HG02852 (cell line): ENCODE measurements at regions not wholly inside any gene's neighbourhood (a gene's known extent, or its start where the extent isn't known, plus 50 kb on each side); places are given as distances from the start of the nearest gene placed in this dataset.

Experiments
- ATAC-seq: cut with Tn5 transposase; IDR thresholded peaks from one replicate; pipeline ENCODE4 v1.9.1; 2021; ENCODE audit warnings: mild to moderate bottlenecking, moderate library complexity; ENCODE audit not compliant: unreplicated experiment

DNA sequence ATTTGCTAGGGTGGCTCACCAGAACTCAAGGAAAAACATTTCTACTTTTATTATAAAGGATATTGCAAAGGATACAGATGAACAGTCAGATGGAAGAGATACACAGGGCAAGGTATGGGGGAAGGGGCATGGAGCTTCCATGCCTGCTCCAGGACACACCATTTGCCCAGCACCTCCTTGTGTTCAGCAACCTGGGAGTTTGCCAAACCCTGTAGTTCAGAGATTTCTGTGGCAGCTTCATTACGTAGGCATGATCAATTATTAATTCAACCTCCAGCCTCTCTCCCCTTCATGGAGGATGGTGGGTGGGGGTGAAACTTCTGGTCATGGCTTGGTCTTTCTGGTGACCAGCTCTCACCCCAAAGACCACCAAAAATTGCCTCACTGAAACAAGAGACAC, 353.9 kb upstream of the THBS1 start:
- ATAC-seq = no peak

DNA sequence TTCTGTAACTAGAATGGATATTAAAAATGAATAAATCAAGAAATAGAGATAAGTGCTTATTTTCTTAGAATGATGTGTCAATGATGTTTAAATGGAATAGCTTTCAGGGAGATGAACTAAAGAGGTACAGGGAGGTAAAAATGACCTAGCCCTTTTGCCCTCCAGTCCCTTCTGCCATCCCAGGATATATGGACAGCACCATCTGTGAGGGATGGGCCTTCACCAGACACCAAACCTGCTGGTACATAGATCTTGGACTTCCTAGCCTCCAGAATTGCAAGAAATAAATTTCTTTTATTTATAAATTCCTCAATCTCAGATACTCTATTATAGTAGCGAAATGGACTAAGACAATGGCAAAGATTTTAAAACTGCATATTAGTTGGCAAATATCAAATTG, 352.0 kb upstream of the THBS1 start:
- no peak for ATAC-seq

DNA sequence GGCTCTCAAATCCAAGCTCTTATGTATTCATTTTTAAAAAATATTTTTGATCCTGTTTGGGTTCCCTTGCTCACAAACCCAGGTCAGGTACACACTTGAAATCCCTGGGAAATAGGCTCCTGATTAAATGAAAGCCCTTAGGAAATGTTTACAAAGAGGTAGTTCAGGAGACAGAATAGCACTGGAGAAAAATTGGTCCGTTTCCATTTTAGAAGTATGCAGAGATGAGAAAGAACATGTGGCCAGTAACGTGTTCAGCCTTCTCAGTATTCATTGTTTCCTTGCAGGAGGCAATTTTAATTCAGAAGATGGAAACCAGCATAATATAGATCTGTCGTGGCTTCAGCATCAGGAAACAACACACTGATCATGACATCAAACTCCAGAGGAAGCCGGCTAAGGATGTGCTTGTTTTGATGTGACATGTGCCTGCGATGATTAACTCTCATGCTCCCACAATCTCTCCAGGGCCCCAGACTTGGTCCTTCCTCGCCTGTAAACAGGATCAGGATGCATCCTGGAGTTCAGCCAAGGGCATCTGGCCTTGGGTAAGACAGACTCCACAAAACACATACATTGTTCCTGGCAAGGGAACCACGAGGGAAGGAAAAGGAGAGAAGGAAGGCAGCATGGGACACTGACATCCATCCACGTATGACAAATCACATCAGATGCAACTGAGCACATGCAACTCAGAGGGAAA, 350.5 kb upstream of the THBS1 start:
- no peak for ATAC-seq

DNA sequence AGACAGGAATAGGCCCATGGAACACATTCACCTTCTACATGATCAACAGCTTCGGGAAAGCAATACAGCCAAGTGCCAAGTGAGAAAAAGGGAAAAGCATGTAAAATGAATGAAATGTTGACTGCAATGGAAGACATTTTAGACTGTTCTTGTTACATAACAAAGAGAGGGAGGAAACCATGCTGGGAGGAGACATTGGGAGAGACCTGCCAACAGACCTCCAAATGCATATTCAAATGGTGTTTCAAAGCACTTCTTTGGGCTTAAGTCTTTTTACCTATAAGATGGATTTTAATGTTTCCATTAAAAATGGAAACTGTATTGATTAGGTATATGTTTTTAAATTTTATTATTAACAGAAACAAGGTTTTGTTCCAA, 350.0 kb upstream of the THBS1 start:
- ATAC-seq = no peak

DNA sequence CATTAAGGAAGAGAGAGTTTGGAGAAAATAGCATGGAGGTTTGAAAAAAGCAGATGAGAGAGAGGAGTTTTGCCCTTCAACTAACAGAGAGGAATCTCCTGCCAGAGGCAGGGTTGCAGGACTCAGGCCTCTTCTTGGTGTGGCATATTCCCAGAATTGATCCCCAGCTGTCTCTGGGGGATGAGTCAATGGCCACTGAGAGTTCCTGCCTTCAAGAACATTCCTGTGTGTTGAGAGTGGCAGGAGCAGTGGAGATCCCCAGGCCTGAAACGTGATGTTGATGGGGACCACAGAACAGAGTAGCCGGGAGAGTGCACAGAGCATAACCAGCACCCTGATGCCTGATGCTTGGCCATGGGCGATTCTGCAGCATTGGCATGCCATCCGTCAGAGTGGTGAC, 348.4 kb upstream of the THBS1 start:
- ATAC-seq = no peak

DNA sequence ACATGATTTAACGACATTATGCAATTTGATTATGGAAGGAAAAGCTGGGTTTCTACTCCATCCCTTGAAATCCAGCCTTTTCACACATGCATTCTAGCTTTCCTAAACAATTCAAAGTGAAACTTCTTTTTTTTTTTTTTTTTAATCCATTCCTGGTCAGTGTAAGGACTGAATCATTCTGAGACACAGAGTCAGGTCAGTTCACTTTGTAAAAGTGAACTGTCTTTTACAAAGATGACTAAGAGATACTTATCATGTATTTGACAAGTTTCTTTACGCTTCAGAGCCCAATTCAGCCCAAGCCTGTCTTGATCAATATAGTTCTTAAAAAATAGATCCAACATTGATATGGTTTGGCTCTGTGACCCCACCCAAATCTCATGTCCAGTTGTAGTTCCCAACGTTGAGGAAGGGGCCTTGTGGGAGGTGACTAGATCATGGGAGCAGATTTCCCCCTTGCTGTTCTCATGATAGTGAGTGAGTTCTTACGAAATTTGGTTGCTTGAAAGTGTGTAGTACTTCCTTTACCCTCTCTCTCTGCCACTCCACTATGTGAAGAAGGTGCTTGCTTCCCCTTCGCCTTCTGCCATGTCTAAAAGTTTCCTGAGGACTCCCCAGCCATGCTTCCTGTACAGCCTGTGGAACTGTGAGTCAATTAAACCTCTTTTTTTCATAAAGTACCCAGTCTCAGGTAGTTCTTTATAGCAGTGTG, 345.6 kb upstream of the THBS1 start:
- peak; percentile 68 for ATAC-seq

DNA sequence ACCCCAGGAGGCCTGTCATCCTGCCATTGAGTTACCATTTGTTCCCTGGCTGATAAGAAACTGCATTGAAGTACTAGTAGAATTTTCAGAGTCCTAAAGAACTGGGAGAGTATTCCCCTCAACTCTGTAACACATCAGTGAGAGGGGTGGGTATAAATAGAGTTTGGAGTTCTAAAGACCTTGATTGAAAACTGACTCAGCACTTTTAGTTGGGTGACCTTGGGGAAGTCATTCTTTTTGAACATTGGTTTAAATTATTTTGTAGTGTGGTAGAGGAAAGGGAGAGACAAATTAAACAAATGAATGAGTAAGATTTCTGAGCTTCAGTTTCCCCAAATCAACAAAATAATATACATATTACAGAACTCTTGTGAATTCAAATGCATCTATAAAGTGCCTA, 344.5 kb upstream of the THBS1 start:
- no peak for ATAC-seq

DNA sequence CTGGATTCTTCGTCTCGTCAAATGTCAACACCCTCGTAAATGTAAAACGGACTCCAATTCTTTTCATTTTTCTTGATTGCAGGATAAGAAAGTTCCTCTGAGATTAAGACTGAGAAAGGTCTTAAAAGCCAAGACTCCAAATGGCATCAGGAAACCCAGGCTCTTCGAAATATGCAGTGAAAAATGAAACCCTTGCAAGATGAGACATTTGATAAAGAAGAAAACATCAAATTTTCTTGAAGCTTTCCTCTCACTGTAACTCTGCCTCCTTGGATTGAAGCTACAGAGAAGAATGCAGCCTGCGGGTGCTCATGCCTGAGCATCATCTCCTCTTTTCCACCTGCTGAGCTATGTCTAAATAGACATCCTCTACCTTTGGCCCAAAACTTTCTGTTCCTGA, 342.4 kb upstream of the THBS1 start:
- no peak for ATAC-seq

DNA sequence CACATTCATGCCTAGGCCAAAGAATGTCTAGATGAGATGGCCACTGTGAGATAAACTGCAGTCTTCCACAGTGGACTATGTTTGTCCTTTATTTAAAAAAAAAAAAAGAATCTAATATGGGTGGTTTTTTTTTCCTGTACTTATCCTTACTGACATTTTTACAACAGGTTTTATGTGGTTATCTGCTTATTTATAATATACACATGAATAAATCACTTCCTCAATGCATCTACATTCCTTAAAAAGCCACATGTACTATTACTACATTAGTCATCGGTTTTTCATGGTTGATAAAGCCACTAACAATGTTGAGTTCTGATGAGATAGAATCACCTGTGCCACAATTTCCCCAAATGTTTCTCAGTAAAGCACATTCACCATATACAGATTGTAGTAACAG, 341.3 kb upstream of the THBS1 start:
- ATAC-seq = no peak

DNA sequence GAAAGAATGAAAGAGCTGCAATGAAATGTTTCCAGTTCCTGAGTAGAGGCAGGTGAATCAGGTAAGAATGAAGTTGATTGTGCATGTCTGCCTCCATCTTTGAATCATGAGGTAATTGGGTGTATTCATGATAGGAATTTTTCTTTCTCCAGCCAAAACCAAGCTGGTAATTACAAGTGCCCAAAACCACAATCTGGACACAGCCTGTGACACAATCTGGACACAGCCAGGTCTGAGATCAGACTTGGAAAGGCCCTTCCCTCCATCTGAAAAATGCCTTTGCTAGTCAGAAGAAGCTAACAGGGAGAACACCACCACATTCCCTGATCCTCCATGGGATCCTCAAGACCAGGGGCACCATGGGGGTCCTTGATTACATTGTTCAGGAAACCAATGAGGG, 338.5 kb upstream of the THBS1 start:
- no peak for ATAC-seq

DNA sequence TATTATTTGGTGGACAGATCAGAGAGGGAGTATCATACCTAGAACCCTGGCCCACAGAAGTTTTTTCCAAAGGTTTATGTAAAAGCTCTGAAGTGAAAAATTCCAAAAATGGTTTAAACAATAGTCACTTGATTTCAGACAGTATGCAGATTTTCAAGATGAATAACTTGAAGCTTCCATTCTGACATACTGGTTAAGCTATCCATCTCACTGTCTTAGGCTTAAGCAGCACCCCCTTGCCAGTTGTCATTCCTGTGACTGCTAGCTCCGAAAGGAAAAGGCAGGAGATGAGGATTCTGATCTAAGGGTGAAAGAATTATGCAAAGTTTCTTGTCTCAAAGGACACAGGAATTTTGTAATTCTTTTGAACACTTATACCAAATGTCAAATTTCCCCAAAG, 337.5 kb upstream of the THBS1 start:
- no peak for ATAC-seq

DNA sequence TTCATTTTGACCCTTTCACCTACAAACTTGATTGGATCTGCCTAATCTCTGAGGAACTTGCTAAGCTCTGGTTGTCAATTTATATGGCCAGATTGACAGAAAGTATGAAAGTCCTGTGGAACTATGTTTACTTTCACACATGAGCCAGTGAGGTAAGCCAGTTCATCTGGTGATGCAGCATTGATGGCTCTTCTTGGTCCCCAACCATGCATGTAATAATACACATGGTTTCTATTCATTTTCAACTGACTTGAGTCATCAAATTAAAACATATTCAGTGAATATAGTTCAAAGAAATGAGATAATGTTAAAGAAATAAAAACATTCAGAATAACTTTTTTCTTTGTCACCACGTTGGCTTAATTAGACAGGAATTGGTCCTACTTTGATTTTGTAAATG, 336.1 kb upstream of the THBS1 start:
- ATAC-seq = no peak

DNA sequence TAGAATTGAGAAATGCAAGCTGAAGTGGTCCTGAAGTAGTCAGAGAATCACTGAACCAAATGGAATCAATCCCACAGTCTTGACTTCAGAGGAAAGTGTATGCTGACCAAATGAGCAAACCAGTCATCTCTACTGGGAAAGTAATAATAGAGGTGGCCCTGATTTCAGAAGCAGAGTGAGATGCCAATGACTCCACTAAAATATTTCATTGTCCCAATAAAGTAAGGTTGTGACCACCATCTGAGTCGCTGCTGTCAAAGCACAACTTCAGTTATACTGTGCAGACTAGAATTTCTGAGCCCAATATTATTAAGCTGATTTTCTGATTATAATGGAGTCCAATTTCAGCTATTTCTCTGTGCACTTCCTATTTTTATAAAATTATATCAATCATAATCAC, 334.4 kb upstream of the THBS1 start:
- ATAC-seq = no peak

DNA sequence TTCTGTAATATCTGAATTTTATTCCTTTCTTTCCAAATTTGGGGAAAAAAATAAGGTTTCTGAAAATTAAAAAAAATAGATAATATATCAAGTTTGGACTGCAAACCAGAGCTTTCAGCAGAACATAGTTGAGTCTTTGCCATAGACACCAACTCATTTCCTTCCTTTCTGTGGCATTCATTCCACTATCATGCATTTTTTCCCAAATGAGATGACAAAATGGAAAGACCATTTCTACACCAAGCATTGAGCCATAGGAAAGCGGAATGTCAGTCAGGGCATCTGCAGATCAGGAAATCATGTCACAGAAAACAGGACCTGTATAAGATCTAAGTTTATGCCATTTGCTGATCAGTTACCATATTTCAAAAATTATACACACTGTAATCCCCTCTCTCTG, 333.3 kb upstream of the THBS1 start:
- ATAC-seq = no peak

DNA sequence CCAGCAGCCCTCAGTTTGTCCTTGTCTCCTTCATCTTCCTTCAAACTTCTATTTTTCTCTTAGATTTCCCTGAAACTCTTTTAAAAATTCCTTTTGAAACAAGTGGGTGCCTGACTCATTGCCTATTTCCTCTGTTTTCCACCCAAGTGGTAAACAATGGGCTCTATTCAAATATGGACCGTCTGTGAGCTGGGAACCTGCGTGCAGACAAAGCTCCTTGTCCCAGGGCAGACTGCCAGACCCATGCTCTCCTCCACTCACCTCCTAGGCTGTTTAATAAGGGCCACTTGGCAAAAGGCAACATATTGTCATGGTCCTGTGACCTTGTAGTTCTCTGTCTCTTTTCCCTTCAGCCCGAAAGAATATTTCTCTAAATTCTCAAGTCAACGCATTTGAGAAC, 332.7 kb upstream of the THBS1 start:
- no peak for ATAC-seq

DNA sequence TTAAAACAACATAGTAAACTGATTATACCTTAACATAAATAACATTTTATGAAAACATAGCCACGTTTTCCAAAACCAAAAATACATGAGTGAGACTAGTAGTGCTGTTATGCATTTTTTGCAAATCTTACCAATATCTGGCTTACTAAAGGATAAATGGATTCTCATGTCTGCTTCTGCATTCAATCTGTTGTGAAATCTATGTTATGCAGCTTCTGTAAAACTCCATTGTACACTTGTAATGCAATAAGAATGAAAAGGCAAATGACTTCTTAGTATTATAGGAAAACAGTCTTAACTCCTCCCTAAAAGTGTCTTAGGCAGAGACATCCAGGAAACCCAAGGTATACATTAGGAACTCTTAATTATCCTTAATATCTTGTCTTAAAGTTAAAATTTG, 330.9 kb upstream of the THBS1 start:
- no peak for ATAC-seq

DNA sequence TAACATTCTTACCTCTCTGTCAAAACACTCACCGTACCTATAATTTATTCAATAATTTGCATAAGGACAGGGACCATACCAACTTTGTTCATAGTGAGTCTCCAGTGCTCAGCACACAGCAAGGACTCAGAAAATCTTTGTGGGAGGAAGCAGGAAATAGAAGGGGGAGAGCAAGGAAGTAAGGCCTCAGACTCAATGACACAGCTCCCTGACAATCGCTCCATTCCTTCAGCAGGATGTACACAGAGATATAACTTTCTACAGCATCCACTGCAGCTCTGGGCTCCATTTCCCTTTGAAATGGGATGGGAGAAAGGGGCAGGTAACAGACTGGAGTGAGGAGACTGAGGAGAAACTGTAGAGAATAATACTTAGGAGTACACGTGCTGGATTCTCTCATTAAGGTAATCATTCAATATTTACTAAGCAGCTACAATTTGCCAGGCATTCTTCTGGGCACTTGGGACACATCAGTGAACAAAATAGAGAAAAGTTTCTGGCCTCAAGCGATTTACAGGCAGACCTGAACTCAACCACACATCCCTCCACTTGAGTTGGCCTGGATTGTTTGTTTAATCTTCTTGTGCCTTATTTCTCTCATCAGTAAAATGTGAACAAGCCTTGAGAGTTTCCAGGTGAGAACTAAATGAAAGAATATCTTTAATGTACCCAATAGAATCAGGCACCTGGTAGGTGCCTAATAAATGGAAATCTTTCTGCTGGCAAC, 330.3 kb upstream of the THBS1 start:
- no peak for ATAC-seq

DNA sequence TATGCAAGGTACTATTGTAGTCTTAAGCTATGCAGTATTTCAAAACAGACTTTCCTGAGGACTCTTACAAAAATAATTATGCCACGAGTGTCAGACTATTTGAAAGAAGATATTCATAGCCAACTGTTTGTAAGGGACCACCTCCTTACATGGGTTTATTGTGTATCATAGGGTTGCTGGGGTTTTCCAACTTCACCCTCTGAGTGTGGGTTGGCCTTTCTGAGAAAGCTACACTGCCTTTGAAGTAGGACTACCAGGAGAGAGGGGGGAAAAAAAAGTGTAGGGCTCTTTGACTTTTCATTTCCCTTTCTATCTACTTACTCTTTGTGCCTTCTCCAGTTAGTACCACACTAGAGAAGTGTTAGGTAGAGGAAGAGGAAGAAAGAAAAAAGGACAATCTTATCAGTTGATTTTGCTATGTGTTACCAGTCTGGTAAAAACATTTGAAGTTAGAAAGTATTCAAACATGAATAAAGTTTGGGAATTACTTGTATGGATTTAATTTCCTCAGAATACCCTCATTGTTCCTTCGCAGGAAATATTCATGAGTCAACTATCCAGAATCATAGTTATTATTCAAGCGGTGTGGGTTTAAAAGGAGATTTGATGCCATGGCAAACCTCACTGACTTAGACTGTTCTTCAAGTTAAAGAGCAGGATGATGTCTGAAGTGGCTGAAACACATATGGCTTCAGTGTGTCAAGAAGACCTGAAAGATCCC, 329.3 kb upstream of the THBS1 start:
- no peak for ATAC-seq

DNA sequence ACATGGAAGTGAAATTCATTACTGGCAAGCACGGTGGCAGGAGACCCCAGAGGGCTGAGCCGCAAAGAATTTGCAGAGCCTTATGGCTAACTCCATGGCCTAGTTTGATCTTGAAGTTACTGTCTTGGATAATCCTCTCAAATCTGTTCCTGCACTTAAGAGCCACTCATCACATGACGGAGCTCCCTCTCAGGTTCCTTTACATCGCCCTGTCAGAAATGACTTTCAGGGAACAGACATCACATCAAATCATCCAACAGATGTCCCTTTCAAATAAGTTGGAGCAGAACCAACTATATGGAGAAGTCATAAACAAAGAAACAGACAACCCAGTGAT, 328.8 kb upstream of the THBS1 start:
- no peak for ATAC-seq

DNA sequence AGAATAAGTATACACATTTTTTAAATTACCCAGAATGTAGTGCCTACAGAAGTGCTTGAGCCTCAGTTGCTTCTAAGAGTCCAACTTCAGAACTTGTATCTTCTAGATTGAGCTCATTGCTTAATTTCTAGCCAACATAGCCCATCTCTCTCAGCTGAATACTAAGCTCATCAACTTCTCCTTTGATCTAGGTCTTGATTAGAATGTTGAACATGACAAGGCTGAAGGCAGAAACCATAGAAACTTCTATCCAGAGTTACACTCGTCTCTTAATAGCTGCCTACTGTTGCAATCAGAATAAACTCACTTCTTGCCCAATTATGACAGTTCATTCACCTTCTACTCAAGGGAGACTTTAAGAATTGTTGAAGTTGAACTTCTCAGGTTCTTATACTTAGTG, 327.3 kb upstream of the THBS1 start:
- ATAC-seq = no peak

DNA sequence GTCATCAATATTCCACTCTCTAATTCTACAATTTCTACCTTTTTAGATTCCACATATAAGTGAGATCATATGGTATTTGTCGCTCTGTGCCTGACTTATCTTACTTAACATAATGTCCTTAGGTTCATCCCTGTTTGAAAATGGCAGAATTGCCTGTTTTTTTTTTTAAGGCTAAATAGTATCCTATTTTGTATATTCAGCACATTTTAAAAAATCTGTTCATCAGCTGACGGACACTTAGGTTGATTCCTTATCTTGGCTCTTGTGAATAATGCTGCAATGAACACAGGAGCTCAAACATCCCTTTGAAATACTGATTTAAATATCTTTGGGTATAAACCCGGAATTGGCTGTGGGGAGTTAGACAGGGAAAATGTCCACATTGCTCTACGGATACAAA, 326.7 kb upstream of the THBS1 start:
- ATAC-seq = no peak

DNA sequence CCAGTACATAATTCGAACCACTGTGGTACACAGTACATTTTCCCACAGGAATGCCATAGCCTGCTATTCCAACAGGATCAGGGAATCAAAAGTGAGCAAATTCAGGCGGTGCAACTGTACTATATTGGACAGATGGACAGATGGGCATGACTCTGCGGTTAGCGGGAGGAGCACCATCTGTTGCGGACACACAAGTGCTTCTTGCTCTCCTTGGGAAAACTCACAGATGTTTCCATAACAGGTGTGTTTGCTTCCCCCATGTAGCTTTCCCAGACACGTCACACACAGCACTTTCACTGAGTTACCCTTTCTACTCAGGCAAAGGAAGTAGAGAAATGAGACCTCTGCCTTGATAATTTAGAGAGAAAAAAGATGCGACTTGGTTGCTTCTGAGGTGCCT, 325.1 kb upstream of the THBS1 start:
- no peak for ATAC-seq
